Fibroblast of villous mesenchyme (primary cell): ENCODE measurements at regions not wholly inside any gene's neighbourhood (a gene's known extent, or its start where the extent isn't known, plus 50 kb on each side); places are given as distances from the start of the nearest gene placed in this dataset.

Experiments
- DNase-seq: peaks from one replicate; pipeline ENCODE4 v3.0.0-alpha.2; 2010; ENCODE audit warnings: low read depth
- H3K4me3 ChIP-seq: 2 replicates; pipeline ENCODE4 v1.5.1; 2011; ENCODE audit warnings: low read depth, mild to moderate bottlenecking, low read length
- CTCF ChIP-seq: IDR thresholded peaks from 2 replicates; pipeline ENCODE4 v1.5.1; 2012; ENCODE audit warnings: low read depth, mild to moderate bottlenecking, low read length; ENCODE audit not compliant: insufficient read depth

- no peak for DNase-seq
Observed at GRCh38 chr9:24118190-24118589, 292.1 kb upstream of the ELAVL2 start.

DNA sequence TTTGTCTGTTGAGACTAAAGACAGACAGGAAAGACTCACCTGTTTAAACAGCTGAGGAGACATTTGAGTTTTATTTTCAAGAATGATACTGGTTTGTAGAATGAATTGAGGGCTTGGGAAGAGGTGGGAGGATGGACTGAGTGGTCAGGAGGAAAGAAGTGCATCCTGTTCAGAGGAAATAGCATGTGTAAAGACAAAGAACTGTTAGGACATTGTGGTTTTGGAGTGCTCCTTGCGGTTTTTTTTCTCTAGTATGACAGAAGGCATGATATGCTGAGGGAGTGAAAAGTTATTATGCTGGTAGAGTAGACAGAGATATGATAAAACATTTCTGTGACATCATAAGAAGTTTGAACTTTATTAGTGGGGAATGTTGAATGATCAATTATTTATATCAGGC, 270.7 kb upstream of the ELAVL2 start:
- TF ChIP-seq CTCF, result no peak
- DNase-seq, result no peak
- no peak overlapping the region for H3K4me3 ChIP-seq

More at GRCh38 chr9:24118190-24118589, 292.1 kb upstream of the ELAVL2 start:
- no peak overlapping the region for H3K4me3 ChIP-seq
- no peak for TF ChIP-seq CTCF

- no peak for DNase-seq
- no peak overlapping the region for H3K4me3 ChIP-seq
- no peak for TF ChIP-seq CTCF
Observed at GRCh38 chr9:24095246-24095645, 269.2 kb upstream of the ELAVL2 start.

GRCh38 chr9:24090566-24090965, 264.5 kb upstream of the ELAVL2 start:
- no peak for TF ChIP-seq CTCF
- DNase-seq, result no peak

DNA sequence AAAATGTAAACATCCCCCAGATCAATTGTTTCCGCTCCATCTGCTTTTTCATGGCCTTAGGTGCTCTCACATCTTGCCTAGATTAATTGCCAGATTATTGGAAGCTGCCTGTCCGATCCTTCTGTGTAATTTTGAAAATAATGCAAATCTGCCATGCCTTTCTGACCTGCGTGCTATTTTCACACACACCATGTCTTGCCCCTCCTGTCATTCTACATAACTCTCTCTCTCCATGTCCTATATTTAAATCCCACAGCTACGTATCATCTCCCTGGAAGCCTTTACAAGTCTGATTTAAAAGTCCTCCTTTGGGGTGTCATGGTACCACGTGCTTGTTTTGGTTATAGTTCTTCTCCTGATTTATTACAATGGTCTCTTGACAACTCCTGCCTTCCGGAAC, 247.6 kb upstream of the ELAVL2 start:
- TF ChIP-seq CTCF, result no peak
- no peak overlapping the region for H3K4me3 ChIP-seq
- no peak for DNase-seq

More at GRCh38 chr9:24090566-24090965, 264.5 kb upstream of the ELAVL2 start:
- H3K4me3 ChIP-seq, result no peak overlapping the region

DNA sequence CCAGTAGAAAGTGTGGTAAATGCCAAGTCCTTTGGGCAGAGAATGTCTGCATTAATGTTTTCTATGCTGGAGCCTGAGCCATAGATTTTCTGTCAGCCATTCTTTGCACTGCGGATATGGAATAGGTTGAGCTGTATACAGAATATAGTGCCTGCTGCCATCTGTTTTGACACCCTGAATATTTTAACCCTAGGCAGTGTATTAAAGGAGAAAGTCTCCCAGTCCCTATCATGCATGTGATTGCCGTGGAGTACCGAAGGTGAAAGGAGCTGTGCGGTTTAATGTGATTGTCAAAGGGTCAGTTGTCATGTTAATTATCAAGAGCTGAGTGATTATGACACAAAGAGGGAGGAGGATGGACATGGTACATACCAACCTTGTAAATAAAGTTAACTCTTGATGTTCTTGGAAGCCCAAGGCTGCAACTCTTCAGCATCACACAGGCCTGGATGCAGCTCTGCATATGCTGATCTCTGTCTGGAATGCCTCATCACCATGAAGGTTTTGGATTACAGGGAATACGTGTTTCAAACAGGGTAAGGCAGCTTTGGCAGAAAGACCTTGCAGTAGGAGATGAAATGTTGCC, 247.1 kb upstream of the ELAVL2 start:
- H3K4me3 ChIP-seq, result no peak overlapping the region
- DNase-seq, result no peak
- TF ChIP-seq CTCF, result no peak

- H3K4me3 ChIP-seq, result no peak overlapping the region
- TF ChIP-seq CTCF, result no peak
- no peak for DNase-seq
Observed at GRCh38 chr9:24071716-24072115, 245.7 kb upstream of the ELAVL2 start.
